MG63 (cell line): ENCODE measurements at regions not wholly inside any gene's neighbourhood (a gene's known extent, or its start where the extent isn't known, plus 50 kb on each side); places are given as distances from the start of the nearest gene placed in this dataset.

Source experiments
- DNase-seq: peaks from one replicate; pipeline ENCODE4 v3.0.0-alpha.2; 2020
- H3K27me3 ChIP-seq: fragments of 250-450 bp; sonication (Bioruptor Pico); 2 replicates; pipeline ENCODE4 v1.5.1; 2020; ENCODE audit warnings: mild to moderate bottlenecking, moderate library complexity
- H3K36me3 ChIP-seq: fragments of 250-450 bp; sonication (Bioruptor Pico); 2 replicates; pipeline ENCODE4 v1.5.1; 2020; ENCODE audit warnings: mild to moderate bottlenecking, moderate library complexity
- H3K4me3 ChIP-seq: fragments of 250-450 bp; sonication (Bioruptor Pico); 2 replicates; pipeline ENCODE4 v1.5.1; 2020; ENCODE audit warnings: mild to moderate bottlenecking, moderate library complexity
- H3K9me3 ChIP-seq: fragments of 250-450 bp; sonication (Bioruptor Pico); 2 replicates; pipeline ENCODE4 v1.5.1; 2020; ENCODE audit warnings: mild to moderate bottlenecking, moderate library complexity

- DNase-seq = no peak
- H3K27me3 ChIP-seq = no peaks in the 10 kb centered on the region
- H3K4me3 ChIP-seq = no peak overlapping the region
Measured at GRCh38 chr3:76961284-76961683, 78.6 kb upstream of the ROBO2 start.

GRCh38 chr3:76965122-76965725 lies 74.7 kb upstream of the ROBO2 start:
- Histone ChIP-seq H3K36me3 (no peaks in the 10 kb centered on the region), H3K9me3 (no peaks in the 10 kb centered on the region), H3K27me3 (no peaks in the 10 kb centered on the region), H3K4me3 (no peak overlapping the region)
- no peak for DNase-seq

More at GRCh38 chr3:76961284-76961683, 78.6 kb upstream of the ROBO2 start:
- Histone ChIP-seq H3K9me3 (no peaks in the 10 kb centered on the region), H3K36me3 (no peaks in the 10 kb centered on the region)

GRCh38 chr3:76969471-76969870 lies 70.4 kb upstream of the ROBO2 start:
- Histone ChIP-seq H3K36me3 (no peaks in the 10 kb centered on the region), H3K4me3 (no peak overlapping the region), H3K27me3 (no peaks in the 10 kb centered on the region), H3K9me3 (no peaks in the 10 kb centered on the region)
- no peak for DNase-seq

- DNase-seq = no peak
- Histone ChIP-seq H3K36me3 (no peaks in the 10 kb centered on the region), H3K27me3 (no peaks in the 10 kb centered on the region), H3K9me3 (no peaks in the 10 kb centered on the region), H3K4me3 (no peak overlapping the region)
Measured at GRCh38 chr3:76969996-76970615, 69.8 kb upstream of the ROBO2 start.

GRCh38 chr3:76972624-76973296 lies 67.1 kb upstream of the ROBO2 start:
- DNase-seq = no peak
- H3K36me3 ChIP-seq = no peaks in the 10 kb centered on the region

GRCh38 chr3:76976996-76977395 lies 62.9 kb upstream of the ROBO2 start:
- no peak for DNase-seq
- Histone ChIP-seq H3K9me3 (no peaks in the 10 kb centered on the region), H3K36me3 (no peaks in the 10 kb centered on the region), H3K27me3 (no peaks in the 10 kb centered on the region), H3K4me3 (no peak overlapping the region)

More at GRCh38 chr3:76972624-76973296, 67.1 kb upstream of the ROBO2 start:
- Histone ChIP-seq H3K9me3 (no peaks in the 10 kb centered on the region), H3K4me3 (no peak overlapping the region), H3K27me3 (no peaks in the 10 kb centered on the region)

- no peak for DNase-seq
- Histone ChIP-seq H3K27me3 (no peaks in the 10 kb centered on the region), H3K9me3 (no peaks in the 10 kb centered on the region), H3K36me3 (no peaks in the 10 kb centered on the region), H3K4me3 (no peak overlapping the region)
Measured at GRCh38 chr3:76985645-76986044, 54.3 kb upstream of the ROBO2 start.

GRCh38 chr3:76986876-76987474 lies 52.9 kb upstream of the ROBO2 start:
- H3K4me3 ChIP-seq = no peak overlapping the region
- H3K36me3 ChIP-seq = no peaks in the 10 kb centered on the region
- no peak for DNase-seq
- no peaks in the 10 kb centered on the region for H3K27me3 ChIP-seq
- H3K9me3 ChIP-seq = no peaks in the 10 kb centered on the region
